ENCODE measurements at regions not wholly inside any gene's neighbourhood (a gene's known extent, or its start where the extent isn't known, plus 50 kb on each side); places are given as distances from the start of the nearest gene placed in this dataset.

GRCh38 chr18:40926679-40927078 lies 1028.4 kb upstream of the PIK3C3 start:
- DNase-seq: no peak

- no peak for DNase-seq
Observed at GRCh38 chr18:40925071-40925541, 1029.9 kb upstream of the PIK3C3 start.

GRCh38 chr18:40921845-40922629 lies 1033.0 kb upstream of the PIK3C3 start:
- DNase-seq: no peak

GRCh38 chr18:40917056-40917455 lies 1038.0 kb upstream of the PIK3C3 start:
- DNase-seq: no peak

GRCh38 chr18:40915724-40916123 lies 1039.3 kb upstream of the PIK3C3 start:
- no peak for DNase-seq

- no peak for DNase-seq
Observed at GRCh38 chr18:40911582-40912254, 1043.3 kb upstream of the PIK3C3 start.

- no peak for DNase-seq
Observed at GRCh38 chr18:40911041-40911440, 1044.0 kb upstream of the PIK3C3 start.

- no peak for DNase-seq
Observed at GRCh38 chr18:40907842-40908241, 1047.2 kb upstream of the PIK3C3 start.

GRCh38 chr18:40904295-40904694 lies 1050.7 kb upstream of the PIK3C3 start:
- DNase-seq: no peak

- no peak for DNase-seq
Observed at GRCh38 chr18:40902436-40902835, 1052.6 kb upstream of the PIK3C3 start.

- DNase-seq: no peak
Observed at GRCh38 chr18:40897884-40898283, 1057.2 kb upstream of the PIK3C3 start.

- no peak for DNase-seq
Observed at GRCh38 chr18:40883271-40883670, 1071.8 kb upstream of the PIK3C3 start.

- no peak for DNase-seq
Observed at GRCh38 chr18:40882468-40882867, 1072.6 kb upstream of the PIK3C3 start.

GRCh38 chr18:40878371-40878770 lies 1076.7 kb upstream of the PIK3C3 start:
- no peak for DNase-seq

GRCh38 chr18:40877096-40877495 lies 1077.9 kb upstream of the PIK3C3 start:
- DNase-seq: peak; percentile 71

GRCh38 chr18:40875101-40875615 lies 1079.9 kb upstream of the PIK3C3 start:
- DNase-seq: no peak

GRCh38 chr18:40874233-40874632 lies 1080.8 kb upstream of the PIK3C3 start:
- peak; percentile 53 for DNase-seq

- DNase-seq: peak; percentile 81
Observed at GRCh38 chr18:40868110-40868858, 1086.8 kb upstream of the PIK3C3 start.

- DNase-seq: peak; percentile 66
Observed at GRCh38 chr18:40867459-40867858, 1087.6 kb upstream of the PIK3C3 start.

- no peak for DNase-seq
Observed at GRCh38 chr18:40866968-40867367, 1088.1 kb upstream of the PIK3C3 start.

GRCh38 chr18:40866013-40866645 lies 1088.9 kb upstream of the PIK3C3 start:
- DNase-seq: peak; percentile 22

GRCh38 chr18:40864846-40865245 lies 1090.2 kb upstream of the PIK3C3 start:
- DNase-seq: no peak

GRCh38 chr18:40863801-40864200 lies 1091.2 kb upstream of the PIK3C3 start:
- DNase-seq: no peak
